Stimulated activated CD4-positive, alpha-beta T cell treated with anti-CD3 and anti-CD28 coated beads, Interleukin-2, amount 100 ng/mL, for 4 hours (primary cell): ENCODE measurements at regions not wholly inside any gene's neighbourhood (a gene's known extent, or its start where the extent isn't known, plus 50 kb on each side); places are given as distances from the start of the nearest gene placed in this dataset.
"Not testable (repeated sequence)": the region's sequence is repeated elsewhere in the genome, so short reads cannot be mapped to it uniquely, and the experiment has no call there.

Experiments
- DNase-seq: peaks from one replicate; pipeline ENCODE4 v3.0.0-alpha.2; 2020; ENCODE audit warnings: low read depth

GRCh38 chr6:3900744-3901336 is 51.7 kb downstream of the FAM50B start:
- DNase-seq: no peak

- DNase-seq: no peak
Measured at GRCh38 chr6:3902871-3903648, 53.9 kb downstream of the FAM50B start.

DNA sequence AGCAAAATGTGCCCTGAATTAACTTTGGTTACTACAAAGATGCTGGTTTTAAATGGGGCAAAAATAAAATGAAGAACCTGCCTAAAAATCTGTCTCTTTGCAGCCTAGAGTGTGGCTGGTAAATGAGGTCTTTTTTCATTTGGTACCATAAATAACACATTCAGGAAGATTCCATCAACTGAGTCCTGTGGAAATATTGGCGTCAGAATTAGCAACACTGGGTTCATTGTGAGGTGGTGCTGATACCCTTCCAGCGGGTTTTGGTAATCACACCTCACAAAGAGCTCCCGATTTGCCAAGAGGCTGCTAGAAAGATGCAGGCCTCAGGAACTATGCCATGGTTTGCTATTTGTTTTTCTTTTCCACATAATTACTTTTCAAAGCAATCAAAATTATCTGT is 55.3 kb downstream of the FAM50B start:
- DNase-seq: no peak

GRCh38 chr6:3905945-3906845 is 57.0 kb downstream of the FAM50B start:
- DNase-seq: no peak

DNA sequence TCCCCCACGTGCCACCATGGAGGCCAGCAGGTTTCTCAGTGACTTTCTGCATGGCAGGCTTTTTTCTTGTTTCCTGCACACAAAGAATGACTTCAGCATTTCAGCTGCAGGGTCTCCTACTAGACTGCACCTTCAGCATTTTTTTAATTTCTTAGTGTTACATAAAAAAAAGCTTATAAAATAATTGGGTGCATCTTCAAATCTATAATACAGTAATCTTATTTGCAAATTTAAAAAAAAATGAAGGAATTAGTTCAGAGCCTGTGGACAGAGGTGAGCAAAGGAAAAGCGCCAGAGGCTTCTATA is 57.6 kb downstream of the FAM50B start:
- DNase-seq: no peak

- DNase-seq: no peak
Measured at GRCh38 chr6:3908223-3908622, 59.0 kb downstream of the FAM50B start.

DNA sequence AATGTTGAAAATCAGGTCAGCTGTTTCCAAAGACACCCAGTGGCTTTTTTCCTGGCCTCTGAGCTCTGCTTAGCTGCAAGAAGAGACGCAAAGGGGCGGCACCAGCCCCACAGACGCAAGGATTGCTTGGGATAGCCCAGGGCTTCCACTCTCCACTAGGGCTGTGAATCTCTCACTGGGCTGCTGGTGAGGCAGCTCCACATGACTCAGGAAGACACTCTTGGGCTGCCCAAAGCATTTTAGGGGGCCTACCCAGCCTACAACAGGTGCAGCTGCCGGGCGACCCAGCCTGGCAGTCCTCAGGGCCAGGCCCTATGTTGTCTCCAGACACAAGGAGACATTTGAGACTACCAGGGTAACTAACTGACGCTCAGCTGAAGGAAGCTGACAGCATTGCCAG is 59.8 kb downstream of the FAM50B start:
- DNase-seq: no peak

DNA sequence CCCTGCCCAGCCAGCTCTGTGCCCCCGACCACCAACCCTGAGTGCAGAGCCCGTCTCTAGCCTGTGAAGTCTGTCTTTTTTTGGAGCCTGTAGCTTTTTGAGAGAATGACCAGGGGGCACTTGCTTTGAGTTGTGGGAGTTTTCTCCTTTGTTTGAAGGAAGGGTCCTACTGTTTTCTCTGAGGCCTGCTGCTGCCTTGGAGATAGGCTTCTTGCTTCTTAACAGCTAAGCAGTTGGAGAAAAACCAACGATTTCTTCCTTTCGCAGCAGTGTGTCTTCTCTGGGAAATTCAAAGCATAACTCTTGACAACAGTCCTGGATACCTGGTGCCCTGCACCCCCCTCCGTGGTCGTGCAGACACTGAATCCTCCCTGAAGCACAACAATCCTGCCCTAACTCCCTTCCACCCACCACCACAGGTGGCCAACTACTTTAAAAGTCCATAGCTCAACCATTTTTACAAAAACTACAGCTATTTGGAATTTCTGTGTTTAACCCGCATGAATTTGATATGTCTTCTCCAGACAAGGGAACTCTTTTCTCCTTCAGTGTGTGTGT is 61.0 kb downstream of the FAM50B start:
- no peak for DNase-seq

DNA sequence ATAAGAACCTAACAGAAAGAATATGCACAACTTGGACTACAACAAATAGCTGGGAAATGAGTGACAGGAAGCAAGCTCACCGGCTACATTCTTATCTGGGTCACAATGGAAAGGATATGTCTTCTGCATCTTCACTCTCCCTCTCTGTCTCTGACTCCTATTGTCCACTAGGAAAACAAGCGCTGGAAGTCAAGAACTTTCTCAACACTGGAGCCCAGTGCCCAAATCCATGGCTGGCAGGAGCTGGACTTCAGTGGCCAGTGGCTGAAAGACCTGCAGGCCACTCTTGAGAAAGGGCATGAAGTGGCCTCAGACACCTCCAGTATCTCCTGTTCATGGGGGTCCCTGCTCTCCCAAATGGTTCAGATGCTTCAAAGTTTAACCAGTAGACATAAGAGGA is 62.0 kb downstream of the FAM50B start:
- DNase-seq: no peak

DNA sequence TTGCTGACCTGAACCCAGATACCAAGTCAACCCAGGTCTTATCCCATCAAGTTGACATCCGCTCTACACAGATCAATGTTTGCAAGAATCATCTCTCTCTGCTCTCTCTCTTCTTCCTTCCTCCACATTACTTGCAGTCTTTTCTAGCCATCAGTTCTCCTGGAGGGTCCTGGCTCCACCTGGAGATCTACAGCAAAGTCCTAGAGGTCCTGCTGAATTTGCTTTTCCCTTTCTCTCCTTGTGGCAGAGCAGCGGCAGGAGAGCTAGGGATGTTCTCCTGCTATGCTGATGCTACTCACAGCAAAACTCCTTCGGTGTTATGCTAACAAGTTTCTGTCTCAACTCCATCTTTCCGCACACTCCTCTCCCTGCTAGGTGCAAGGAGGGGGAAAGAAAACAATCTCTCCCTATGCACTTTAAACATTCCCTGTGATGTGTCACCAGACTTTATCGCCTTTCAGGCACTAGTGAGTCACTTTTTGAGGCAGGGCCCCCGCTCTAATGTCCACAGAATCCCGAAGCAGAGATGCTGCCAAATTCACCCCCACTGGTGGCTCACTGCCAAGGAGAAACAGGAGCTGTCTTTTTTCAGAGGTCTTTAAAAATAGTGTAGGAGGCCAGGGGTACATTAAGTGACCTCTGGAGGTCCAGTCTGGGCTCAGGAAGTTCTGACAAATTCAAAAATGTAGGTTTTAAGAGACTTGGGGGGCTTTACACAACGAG is 62.6 kb downstream of the FAM50B start:
- DNase-seq: no peak

DNA sequence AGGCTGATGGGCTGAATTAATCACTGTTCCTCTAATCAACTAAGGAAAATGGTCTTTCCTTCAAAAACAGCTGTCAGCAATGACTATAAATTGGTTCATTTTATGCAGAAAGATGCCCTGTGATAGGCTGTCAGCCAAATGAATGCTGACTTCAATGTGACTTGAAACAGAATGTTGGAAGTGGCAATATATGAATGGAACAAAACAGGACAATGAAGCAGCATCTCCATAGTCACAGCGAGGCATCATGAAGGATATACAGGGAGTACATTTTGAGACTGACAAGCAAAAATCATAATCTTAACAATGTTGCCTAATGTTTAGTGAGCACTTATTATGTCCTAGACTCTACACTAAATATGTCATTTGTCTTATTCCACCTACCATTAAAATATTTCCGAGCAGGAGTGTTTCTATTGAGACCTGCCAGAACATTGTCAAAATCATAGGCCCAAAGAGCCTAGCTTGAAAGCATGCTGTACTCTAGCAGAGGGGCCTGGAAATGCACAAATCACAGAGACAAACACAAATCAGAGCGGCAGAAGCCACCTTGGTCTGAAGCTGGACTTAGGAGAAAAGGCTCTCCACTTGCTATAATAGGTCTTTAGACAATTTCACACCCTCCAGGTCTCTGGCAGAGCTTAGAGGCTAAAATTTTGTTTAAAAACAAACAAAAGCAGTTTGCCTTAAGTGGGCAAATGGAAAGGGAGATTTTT is 63.3 kb downstream of the FAM50B start:
- no peak for DNase-seq

DNA sequence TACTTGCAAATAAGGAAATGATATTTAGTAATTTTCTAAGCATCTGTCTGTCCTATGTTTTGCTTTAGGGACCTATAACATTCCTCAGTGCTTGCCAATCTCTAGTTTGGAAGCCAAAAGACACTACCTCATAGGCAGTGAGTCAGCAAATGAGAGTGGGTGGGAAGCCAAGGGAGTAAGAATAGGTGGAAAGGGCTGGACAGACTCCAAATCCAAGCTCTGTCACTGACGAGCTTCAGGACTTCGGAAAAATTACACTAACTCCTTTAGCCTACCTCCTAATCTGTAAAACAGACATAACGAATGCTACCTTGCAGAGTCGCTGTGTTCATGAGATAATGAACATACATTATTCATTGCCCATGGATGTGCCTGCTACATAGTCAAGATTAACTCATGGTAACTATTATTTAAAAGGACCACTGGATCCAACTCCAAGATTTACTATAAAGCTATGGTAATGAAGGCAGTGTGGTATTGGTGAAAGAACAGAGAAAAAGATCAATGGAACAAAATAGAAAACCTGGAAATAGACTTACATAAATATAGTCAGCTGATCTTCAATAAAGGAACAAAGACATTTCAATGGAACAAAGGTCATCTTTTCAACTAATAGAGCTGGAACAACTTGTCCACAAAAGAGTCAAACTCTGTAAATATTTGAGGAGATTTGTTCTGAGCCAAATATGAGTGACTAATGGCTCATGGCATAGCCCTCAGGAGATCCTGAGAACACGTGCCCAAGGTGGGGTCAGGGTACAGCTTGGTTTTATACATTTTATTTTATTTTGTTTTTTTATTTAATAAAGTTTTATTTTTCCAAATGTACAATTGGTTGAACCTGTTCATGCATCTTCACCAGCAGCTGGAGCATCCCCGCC is 64.1 kb downstream of the FAM50B start:
- no peak for DNase-seq

GRCh38 chr6:3913958-3914337 is 64.8 kb downstream of the FAM50B start:
- no peak for DNase-seq

DNA sequence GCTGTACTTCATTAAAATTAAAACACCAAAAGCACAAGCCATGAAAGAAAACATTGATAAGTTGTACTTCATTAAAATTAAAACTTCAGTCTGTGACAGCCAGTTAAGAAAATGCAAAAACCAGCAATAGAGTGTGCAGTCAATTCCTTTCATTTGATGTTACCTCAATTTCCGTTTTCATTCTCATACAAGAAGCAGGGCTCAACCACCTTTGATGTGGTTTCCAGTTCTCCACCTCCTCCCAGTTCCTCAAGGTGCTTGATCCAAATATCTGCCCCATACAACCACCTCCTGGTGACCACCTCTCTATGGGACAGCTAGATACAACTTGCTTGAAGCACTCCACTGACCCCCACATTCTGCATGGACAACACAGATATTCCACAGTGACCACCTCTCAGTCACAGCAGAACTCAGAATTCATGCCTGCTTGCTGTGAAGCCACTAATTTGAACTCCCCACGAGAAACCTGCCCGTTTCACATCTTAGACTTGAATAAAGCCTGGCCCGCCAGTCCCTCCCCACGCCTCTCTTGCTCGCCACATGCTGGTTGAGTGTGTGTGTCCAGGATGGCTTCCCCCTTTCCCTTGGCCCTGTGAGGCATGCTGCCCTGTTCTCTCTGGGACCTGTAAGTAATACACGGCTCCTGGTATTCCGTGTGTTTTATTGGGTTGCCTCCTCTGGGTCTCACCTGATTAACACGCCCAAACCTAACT is 66.1 kb downstream of the FAM50B start:
- no peak for DNase-seq

GRCh38 chr6:3916211-3916610 is 67.0 kb downstream of the FAM50B start:
- no peak for DNase-seq

- not testable (repeated sequence) for DNase-seq
Measured at GRCh38 chr6:3916749-3917148, 67.6 kb downstream of the FAM50B start.

- DNase-seq: no peak
Measured at GRCh38 chr6:3918469-3918868, 69.3 kb downstream of the FAM50B start.

DNA sequence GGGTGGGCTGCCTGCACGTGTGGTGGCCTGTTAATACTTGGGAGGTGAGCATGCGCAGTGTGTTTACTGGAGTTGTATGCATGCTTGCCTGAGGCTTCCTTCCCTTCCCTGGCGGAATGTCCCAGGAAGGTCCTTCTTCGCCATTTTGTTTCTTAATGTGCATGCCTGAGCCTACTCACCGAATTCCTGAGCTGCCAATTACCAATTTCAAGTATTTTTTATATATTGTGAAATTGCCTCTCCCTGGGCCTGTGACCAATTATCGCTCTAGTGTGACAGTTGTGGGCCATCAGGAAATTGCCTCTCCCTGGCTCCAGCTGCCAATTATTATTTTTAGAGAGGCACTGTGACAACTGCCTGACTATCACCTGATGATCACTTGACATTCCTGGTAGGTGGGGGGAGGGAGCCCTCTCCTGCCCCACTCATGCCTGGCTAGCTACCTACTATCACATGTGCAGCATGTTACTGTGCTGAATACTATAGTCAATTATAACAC is 70.0 kb downstream of the FAM50B start:
- no peak for DNase-seq

- no peak for DNase-seq
Measured at GRCh38 chr6:3919849-3920248, 70.7 kb downstream of the FAM50B start.

DNA sequence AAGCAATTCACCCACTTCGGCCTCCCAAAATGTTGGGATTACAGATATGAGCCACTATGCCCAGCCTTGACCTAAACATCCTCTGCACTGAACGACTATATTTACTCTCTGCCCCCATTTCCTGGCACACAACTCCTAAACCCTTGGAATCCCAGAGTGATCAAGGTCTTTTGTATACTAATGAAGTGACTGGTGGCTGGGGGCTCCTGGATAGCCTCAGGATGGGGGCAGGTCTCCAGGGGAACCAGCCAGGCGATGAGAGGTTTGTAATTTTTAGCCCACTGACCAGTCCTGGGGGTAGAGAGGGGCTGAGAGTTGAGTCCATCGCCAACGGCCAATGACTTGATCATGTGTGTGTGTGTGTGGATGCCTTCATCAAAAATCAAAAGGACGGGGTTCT is 71.1 kb downstream of the FAM50B start:
- no peak for DNase-seq
